Epithelial cell of esophagus (primary cell): ENCODE measurements at regions not wholly inside any gene's neighbourhood (a gene's known extent, or its start where the extent isn't known, plus 50 kb on each side); places are given as distances from the start of the nearest gene placed in this dataset.

Source experiments
- DNase-seq: peaks from one replicate; pipeline ENCODE4 v3.0.0; 2010; ENCODE audit warnings: low read depth
- H3K4me3 ChIP-seq: 2 replicates; pipeline ENCODE4 v1.5.1; 2011; ENCODE audit warnings: mild to moderate bottlenecking, low read length, control low read depth
- TF ChIP-seq, protein P1 (sequence below): IDR thresholded peaks from 2 replicates; pipeline ENCODE4 v1.5.1; 2011; ENCODE audit warnings: low read depth, mild to moderate bottlenecking, low read length, control low read depth, inconsistent platforms; ENCODE audit not compliant: insufficient read depth; ENCODE audit errors: missing control alignments

- no peak for DNase-seq
- TF ChIP-seq, protein P1, sequence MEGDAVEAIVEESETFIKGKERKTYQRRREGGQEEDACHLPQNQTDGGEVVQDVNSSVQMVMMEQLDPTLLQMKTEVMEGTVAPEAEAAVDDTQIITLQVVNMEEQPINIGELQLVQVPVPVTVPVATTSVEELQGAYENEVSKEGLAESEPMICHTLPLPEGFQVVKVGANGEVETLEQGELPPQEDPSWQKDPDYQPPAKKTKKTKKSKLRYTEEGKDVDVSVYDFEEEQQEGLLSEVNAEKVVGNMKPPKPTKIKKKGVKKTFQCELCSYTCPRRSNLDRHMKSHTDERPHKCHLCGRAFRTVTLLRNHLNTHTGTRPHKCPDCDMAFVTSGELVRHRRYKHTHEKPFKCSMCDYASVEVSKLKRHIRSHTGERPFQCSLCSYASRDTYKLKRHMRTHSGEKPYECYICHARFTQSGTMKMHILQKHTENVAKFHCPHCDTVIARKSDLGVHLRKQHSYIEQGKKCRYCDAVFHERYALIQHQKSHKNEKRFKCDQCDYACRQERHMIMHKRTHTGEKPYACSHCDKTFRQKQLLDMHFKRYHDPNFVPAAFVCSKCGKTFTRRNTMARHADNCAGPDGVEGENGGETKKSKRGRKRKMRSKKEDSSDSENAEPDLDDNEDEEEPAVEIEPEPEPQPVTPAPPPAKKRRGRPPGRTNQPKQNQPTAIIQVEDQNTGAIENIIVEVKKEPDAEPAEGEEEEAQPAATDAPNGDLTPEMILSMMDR = no peak
- H3K4me3 ChIP-seq = no peak overlapping the region
Observed at GRCh38 chr7:47191876-47192291, 390.0 kb downstream of the TNS3 start.

GRCh38 chr7:47191316-47191715 lies 390.6 kb downstream of the TNS3 start:
- TF ChIP-seq, protein P1 = no peak

DNA sequence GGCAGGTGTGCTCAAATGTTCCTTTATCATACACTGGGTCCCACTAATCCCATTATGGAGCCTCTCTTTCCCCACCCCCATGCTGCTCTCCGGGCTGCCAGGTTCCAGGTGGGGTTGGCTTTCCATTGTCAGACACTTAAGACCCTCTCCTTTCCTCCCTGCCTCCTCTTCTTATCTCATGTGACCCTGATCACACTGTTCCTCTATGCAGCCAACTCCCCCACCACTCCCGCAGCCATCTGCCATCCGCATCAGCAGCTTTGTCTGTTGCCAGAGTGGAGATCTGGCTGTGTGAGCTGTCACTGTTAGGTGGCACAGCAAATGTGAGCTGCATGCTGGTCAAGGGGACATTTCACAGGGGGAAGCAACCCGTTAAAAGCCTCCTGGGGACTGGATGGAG lies 391.4 kb downstream of the TNS3 start:
- TF ChIP-seq, protein P1 = no peak
- no peak for DNase-seq
- H3K4me3 ChIP-seq = no peak overlapping the region

More at GRCh38 chr7:47191316-47191715, 390.6 kb downstream of the TNS3 start:
- no peak overlapping the region for H3K4me3 ChIP-seq
- DNase-seq = no peak

DNA sequence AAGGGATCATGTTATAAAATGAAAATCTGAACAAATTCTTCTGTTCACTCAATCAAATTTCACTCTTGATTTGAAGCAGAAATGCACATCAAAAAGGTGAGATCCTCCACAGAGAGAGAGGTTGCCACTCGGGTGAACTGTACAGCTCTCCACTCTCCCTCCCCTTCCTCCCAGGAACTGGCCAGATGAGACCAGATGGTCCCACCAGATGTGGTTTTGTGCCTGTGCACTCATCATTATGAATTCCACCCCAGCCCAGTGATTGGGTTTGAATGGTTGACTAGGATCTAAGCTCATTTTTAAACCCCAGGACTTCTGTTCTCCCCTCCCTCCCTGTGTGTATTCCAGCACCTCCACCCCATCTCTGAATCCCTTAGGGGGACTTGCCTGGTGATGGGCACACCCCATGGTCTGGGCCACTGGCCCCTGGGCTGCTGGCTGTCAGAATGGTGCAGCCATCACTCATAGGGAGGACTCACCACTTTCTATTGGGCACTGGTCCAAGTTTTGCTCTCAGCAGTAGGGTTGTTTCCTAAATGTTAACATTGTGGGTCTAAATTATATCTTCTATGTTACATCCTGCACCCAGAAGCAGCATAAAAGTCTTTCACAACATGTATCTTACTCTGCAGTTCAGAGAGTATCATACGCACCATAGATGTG lies 393.1 kb downstream of the TNS3 start:
- no peak overlapping the region for H3K4me3 ChIP-seq
- TF ChIP-seq, protein P1 = no peak
- no peak for DNase-seq

DNA sequence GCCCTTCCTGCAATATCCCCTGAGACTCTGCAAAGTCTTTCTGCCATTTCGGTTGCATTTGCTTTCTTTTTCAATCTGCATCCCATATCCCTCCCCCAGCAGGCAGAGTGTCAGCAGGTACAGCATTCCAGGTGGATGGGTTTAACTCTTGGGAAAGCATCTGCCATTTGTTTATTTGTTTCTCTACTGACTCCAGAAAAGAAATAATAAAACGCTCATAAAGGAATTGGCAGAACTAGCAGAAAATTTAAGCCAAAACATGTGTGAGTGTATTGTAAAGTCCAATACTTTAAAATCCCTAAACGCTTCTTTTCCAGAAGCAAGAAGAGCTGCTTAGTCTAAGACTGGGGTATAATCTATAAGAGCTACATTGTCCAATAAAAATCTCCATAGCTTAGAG lies 393.8 kb downstream of the TNS3 start:
- TF ChIP-seq, protein P1 = no peak
- no peak for DNase-seq
- no peak overlapping the region for H3K4me3 ChIP-seq

DNA sequence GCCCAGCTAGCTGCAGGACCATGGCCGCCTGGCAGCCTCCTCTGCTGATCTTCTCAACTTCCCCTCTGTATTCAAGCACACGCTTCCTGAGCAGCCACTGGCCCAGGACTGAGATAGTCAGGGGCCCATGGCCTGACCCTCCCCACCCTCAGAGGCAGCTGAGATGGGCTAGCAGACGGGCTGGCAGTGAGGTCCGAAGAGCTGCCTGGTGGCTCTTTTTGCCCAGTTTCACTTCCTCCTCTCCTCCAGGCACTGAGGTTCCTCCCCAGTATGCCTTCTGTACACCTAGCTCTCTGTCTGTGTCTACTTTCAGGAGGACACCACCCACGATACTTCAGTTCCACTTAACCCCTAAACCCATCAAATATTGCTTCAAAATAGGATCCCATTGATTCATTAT lies 395.6 kb downstream of the TNS3 start:
- no peak for DNase-seq
- H3K4me3 ChIP-seq = no peak overlapping the region
- TF ChIP-seq, protein P1 = no peak

GRCh38 chr7:47185839-47186238 lies 396.1 kb downstream of the TNS3 start:
- TF ChIP-seq, protein P1 = no peak
- DNase-seq = no peak
- H3K4me3 ChIP-seq = no peak overlapping the region
